HEK293T (cell line): ENCODE measurements at regions not wholly inside any gene's neighbourhood (a gene's known extent, or its start where the extent isn't known, plus 50 kb on each side); places are given as distances from the start of the nearest gene placed in this dataset.

Experiments
- CTCF ChIA-PET: fragments of 350-600 bp; formaldehyde crosslinking; extraction: SDS; loops from one replicate; lab custom pipeline; 2021; ENCODE audit warnings: antibody characterized with exemption, inconsistent platforms; lab: Yijun Ruan, JAX
- POLR2A ChIA-PET: fragments of 350-600 bp; formaldehyde crosslinking; extraction: SDS; loops from one replicate; lab custom pipeline; 2020; ENCODE audit warnings: antibody characterized with exemption, inconsistent platforms; lab: Yijun Ruan, JAX
- DNase-seq: peaks from one replicate; pipeline ENCODE4 v3.0.0; 2012; ENCODE audit warnings: mixed read lengths; ENCODE audit errors: extremely low spot score
- ARNT ChIP-seq: fragments of 450-650 bp; IDR thresholded peaks from 2 replicates; pipeline ENCODE4 v1.6.1; 2017; ENCODE audit warnings: mild to moderate bottlenecking
- BHLHE40 ChIP-seq: fragments of 450-650 bp; IDR thresholded peaks from 2 replicates; pipeline ENCODE4 v1.6.1; 2016; ENCODE audit warnings: mild to moderate bottlenecking, moderate library complexity, borderline replicate concordance
- CTBP1 ChIP-seq: fragments of 450-650 bp; IDR thresholded peaks from 2 replicates; pipeline ENCODE4 v1.6.1; 2016; ENCODE audit warnings: borderline replicate concordance
- ELF4 ChIP-seq: fragments of 450-650 bp; IDR thresholded peaks from 2 replicates; pipeline ENCODE4 v1.6.1; 2017; ENCODE audit warnings: antibody characterized with exemption
- FOXA1 ChIP-seq: fragments of 450-650 bp; IDR thresholded peaks from 2 replicates; pipeline ENCODE4 v1.6.1; 2016; ENCODE audit warnings: mild to moderate bottlenecking
- FOXK2 ChIP-seq: fragments of 450-650 bp; IDR thresholded peaks from 2 replicates; pipeline ENCODE4 v1.6.1; 2016; ENCODE audit warnings: mild to moderate bottlenecking
- FOXM1 ChIP-seq: fragments of 450-650 bp; IDR thresholded peaks from 2 replicates; pipeline ENCODE4 v1.6.1; 2017; ENCODE audit warnings: mild to moderate bottlenecking, borderline replicate concordance
- HDGF ChIP-seq: fragments of 450-650 bp; IDR thresholded peaks from 2 replicates; pipeline ENCODE4 v1.6.1; 2017; ENCODE audit warnings: antibody characterized with exemption, borderline replicate concordance
- L3MBTL2 ChIP-seq: fragments of 450-650 bp; conservative IDR thresholded peaks from 2 replicates; pipeline ENCODE4 v1.6.1; 2016; ENCODE audit warnings: mild to moderate bottlenecking
- LEF1 ChIP-seq: fragments of 450-650 bp; IDR thresholded peaks from 2 replicates; pipeline ENCODE4 v1.6.1; 2017; ENCODE audit warnings: mild to moderate bottlenecking, borderline replicate concordance
- NFRKB ChIP-seq: fragments of 450-650 bp; IDR thresholded peaks from 2 replicates; pipeline ENCODE4 v1.6.1; 2016; ENCODE audit warnings: mild to moderate bottlenecking, moderate library complexity
- SP1 ChIP-seq: fragments of 450-650 bp; IDR thresholded peaks from 2 replicates; pipeline ENCODE4 v1.6.1; 2017
- SUZ12 ChIP-seq: fragments of 450-650 bp; IDR thresholded peaks from 2 replicates; pipeline ENCODE4 v1.6.1; 2016; ENCODE audit warnings: mild to moderate bottlenecking
- TARDBP ChIP-seq: fragments of 450-650 bp; IDR thresholded peaks from 2 replicates; pipeline ENCODE4 v1.6.1; 2016
- ZNF384 ChIP-seq: fragments of 450-650 bp; IDR thresholded peaks from 2 replicates; pipeline ENCODE4 v1.6.1; 2016
- TF ChIP-seq, protein P1 (sequence below): fragments of 450-650 bp; IDR thresholded peaks from 2 replicates; pipeline ENCODE4 v1.6.1; 2016

- no peak for DNase-seq
- CTCF ChIA-PET, result no interaction called here
Measured at GRCh38 chr6:167745670-167746389, 80.9 kb upstream of the AFDN start.

GRCh38 chr6:167746390-167746907, 80.3 kb upstream of the AFDN start:
- CTCF ChIA-PET, result no interaction called here
- POLR2A ChIA-PET, result no interaction called here
- TF ChIP-seq CTBP1 (no peak), FOXM1 (no peak), SUZ12 (no peak), ARNT (no peak), FOXA1 (no peak), SP1 (no peak), LEF1 (no peak), HDGF (no peak), ELF4 (no peak), FOXK2 (no peak), BHLHE40 (no peak), TARDBP (no peak), NFRKB (no peak)
- TF ChIP-seq, protein P1, sequence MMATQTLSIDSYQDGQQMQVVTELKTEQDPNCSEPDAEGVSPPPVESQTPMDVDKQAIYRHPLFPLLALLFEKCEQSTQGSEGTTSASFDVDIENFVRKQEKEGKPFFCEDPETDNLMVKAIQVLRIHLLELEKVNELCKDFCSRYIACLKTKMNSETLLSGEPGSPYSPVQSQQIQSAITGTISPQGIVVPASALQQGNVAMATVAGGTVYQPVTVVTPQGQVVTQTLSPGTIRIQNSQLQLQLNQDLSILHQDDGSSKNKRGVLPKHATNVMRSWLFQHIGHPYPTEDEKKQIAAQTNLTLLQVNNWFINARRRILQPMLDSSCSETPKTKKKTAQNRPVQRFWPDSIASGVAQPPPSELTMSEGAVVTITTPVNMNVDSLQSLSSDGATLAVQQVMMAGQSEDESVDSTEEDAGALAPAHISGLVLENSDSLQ, result no peak
- no peak for DNase-seq

More at GRCh38 chr6:167745670-167746389, 80.9 kb upstream of the AFDN start:
- POLR2A ChIA-PET, result no interaction called here
- TF ChIP-seq BHLHE40 (no peak), HDGF (no peak), SUZ12 (no peak), ARNT (no peak), L3MBTL2 (no peak), NFRKB (no peak), FOXM1 (no peak), SP1 (no peak), ELF4 (no peak)

GRCh38 chr6:167746975-167747374, 79.7 kb upstream of the AFDN start:
- ChIA-PET POLR2A (no interaction called here), CTCF (no interaction called here)
- no peak for DNase-seq
- TF ChIP-seq CTBP1, result no peak
- no peak for TF ChIP-seq FOXM1
- TF ChIP-seq SP1, result no peak
- no peak for TF ChIP-seq HDGF
- no peak for TF ChIP-seq BHLHE40
- no peak for TF ChIP-seq ARNT
- no peak for TF ChIP-seq LEF1
- TF ChIP-seq, protein P1, result no peak
- no peak for TF ChIP-seq SUZ12
- TF ChIP-seq ELF4, result no peak
- no peak for TF ChIP-seq FOXA1
- TF ChIP-seq TARDBP, result no peak
- TF ChIP-seq ZNF384, result no peak
- no peak for TF ChIP-seq NFRKB
- TF ChIP-seq FOXK2, result no peak
- no peak for TF ChIP-seq L3MBTL2

GRCh38 chr6:167747645-167748044, 79.1 kb upstream of the AFDN start:
- no peak for DNase-seq
- CTCF ChIA-PET, result no interaction called here

GRCh38 chr6:167748046-167748445, 78.7 kb upstream of the AFDN start:
- ChIA-PET POLR2A (no interaction called here), CTCF (no interaction called here)
- no peak for DNase-seq
- no peak for TF ChIP-seq L3MBTL2

More at GRCh38 chr6:167747645-167748044, 79.1 kb upstream of the AFDN start:
- TF ChIP-seq FOXK2 (no peak), LEF1 (no peak), FOXM1 (no peak), FOXA1 (no peak), CTBP1 (no peak), SP1 (no peak), BHLHE40 (no peak), HDGF (no peak), SUZ12 (no peak)
- TF ChIP-seq, protein P1, result no peak
- POLR2A ChIA-PET, result no interaction called here

DNA sequence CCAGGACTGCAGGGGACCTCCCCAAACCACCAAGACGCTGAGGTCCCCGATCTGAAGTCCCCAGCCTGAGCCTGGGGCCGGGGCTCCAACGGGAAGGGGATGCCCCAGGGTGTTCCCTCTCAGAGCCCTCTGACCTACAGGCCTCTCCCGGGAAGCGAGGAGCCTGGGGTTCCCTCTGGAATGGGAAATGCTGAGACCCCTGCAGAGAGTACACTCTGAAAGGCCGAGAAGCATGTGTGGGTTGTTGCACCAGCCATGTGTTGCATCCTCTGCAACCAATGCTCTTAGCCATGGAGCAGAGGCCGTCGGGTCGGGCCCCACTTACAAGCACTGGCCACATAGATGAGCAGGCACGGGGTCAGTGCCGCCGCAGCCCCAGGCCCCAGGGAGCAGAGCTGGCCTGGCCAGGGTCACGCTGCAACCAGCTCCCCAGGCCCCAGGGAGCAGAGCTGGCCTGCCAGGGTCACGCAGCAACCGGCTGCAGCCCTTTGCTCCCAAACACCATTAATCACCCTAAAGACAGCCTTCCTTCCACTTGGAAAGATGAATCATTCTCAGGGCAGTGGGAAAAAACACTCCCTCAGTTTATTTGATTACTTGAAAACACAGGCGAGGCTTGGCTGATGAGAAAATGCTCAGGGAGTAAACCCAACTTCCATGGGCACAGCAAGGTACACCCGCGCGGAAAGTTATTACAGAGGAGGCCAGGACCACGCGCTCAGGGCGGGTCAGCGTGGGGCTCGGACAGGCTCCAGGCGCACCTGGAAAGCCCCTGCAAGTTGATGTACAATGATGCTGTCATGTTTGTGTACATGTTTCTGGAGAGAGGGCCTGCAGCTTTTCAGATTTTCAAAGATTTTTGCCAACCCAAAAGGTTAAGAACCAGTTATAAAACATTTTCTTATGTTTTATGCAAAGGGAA, 78.0 kb upstream of the AFDN start:
- ChIA-PET POLR2A (no interaction called here), CTCF (no interaction called here)
- TF ChIP-seq FOXK2, result no peak
- TF ChIP-seq SP1, result no peak
- TF ChIP-seq FOXM1, result no peak
- TF ChIP-seq CTBP1, result no peak
- TF ChIP-seq TARDBP, result no peak
- TF ChIP-seq FOXA1, result no peak
- no peak for TF ChIP-seq NFRKB
- no peak for TF ChIP-seq L3MBTL2
- TF ChIP-seq LEF1, result no peak
- TF ChIP-seq ARNT, result no peak
- no peak for TF ChIP-seq SUZ12
- TF ChIP-seq HDGF, result no peak
- no peak for TF ChIP-seq ZNF384
- TF ChIP-seq BHLHE40, result no peak
- TF ChIP-seq, protein P1, result no peak
- no peak for TF ChIP-seq ELF4
- DNase-seq, result no peak
